ENCODE measurements at regions not wholly inside any gene's neighbourhood (a gene's known extent, or its start where the extent isn't known, plus 50 kb on each side); places are given as distances from the start of the nearest gene placed in this dataset.
"Not testable (repeated sequence)": the region's sequence is repeated elsewhere in the genome, so short reads cannot be mapped to it uniquely, and the experiment has no call there.

- TF ChIP-seq CTCF, POLR2A (IDR thresholded peaks at IDR 0.05): not testable (repeated sequence)
Observed at GRCh38 chr4:49147143-49147542, 161.1 kb downstream of the CWH43 start.

Measured in esophagus squamous epithelium (tissue), 4 donors.